ENCODE measurements at regions not wholly inside any gene's neighbourhood (a gene's known extent, or its start where the extent isn't known, plus 50 kb on each side); places are given as distances from the start of the nearest gene placed in this dataset.

DNA sequence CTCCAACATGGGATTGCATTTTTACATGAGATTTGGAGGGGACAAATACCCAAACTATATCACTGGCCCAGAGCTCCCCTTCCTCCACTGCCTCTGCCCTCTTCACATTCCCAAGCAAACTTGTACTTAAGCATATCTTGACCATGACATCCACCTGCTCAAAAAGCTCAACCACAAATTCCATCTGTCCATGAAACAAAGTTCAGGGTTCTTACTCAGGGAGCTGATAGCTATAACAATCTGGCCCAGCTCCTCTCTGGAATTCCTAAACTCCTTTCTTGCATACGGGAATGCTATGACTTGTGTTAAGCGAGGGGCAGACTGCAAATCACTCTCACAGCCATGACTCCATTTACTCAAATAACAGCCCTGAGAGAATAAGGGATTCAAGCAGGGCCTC lies 152.1 kb downstream of the GALC start:
- no peak overlapping the region for H3K4me3 Mint-ChIP-seq
- H3K27ac Mint-ChIP-seq: no peak overlapping the region
- CTCF ChIA-PET: no interaction called here
- DNase-seq: no peak
- POLR2A ChIA-PET: no interaction called here
- no peaks in the 10 kb centered on the region for H3K9me3 Mint-ChIP-seq
- H3K27me3 Mint-ChIP-seq: peaks cover 2% of the 10 kb centered on the region
- H3K36me3 Mint-ChIP-seq (ENCODE audit: low read depth): no peaks in the 10 kb centered on the region
- H3K4me1 Mint-ChIP-seq: no peaks in the 10 kb centered on the region

DNA sequence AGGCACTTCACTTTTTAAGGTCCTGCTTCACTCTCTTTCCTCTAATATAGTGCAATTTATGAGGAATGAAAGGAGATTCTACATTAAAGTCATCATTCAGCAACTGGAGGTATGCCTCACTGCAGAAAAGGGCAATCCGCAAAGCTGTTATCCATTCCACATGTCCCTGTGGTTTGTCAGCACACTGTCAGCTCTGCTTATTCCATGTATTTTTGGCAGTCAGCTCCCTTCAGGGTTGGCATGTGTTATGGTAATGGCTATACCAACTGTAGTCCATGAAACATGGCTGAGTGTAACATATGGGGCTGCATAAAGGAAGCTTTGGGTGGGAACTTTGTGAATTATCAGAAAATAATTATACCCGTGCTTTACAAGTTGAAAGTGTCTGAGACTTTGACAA lies 154.1 kb downstream of the GALC start:
- no peak for DNase-seq
- Mint-ChIP-seq H3K9me3 (no peaks in the 10 kb centered on the region), H3K4me1 (no peaks in the 10 kb centered on the region), H3K27me3 (no peaks in the 10 kb centered on the region), H3K36me3 (ENCODE audit: low read depth) (no peaks in the 10 kb centered on the region), H3K27ac (no peak overlapping the region), H3K4me3 (no peak overlapping the region)
- POLR2A ChIA-PET: no interaction called here
- CTCF ChIA-PET: no interaction called here

DNA sequence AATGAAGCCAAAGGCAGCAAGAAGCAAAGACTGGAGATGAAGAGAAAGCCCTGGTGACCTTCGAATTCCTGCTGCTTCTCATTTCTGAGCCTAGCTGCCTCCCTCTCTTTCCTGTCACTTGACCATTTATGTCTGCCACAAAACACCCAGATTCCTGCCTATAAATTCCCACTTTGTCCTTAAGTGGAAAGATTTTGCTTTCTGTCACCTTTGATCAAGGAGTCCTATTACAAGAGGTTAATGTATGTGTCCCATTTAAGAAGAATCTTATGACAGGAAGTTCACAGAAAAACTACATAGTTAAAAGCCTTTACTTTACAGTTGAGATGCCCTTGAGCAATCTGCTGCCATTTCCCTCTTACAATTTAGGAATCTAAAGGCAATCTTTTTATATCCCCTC lies 155.7 kb downstream of the GALC start:
- H3K27me3 Mint-ChIP-seq: peaks cover 4% of the 10 kb centered on the region
- H3K27ac Mint-ChIP-seq: no peak overlapping the region
- no peaks in the 10 kb centered on the region for H3K9me3 Mint-ChIP-seq
- no peak overlapping the region for H3K4me3 Mint-ChIP-seq
- CTCF ChIA-PET: no interaction called here
- no peaks in the 10 kb centered on the region for H3K36me3 Mint-ChIP-seq (ENCODE audit: low read depth)
- H3K4me1 Mint-ChIP-seq: no peaks in the 10 kb centered on the region
- DNase-seq: no peak
- POLR2A ChIA-PET: no interaction called here

DNA sequence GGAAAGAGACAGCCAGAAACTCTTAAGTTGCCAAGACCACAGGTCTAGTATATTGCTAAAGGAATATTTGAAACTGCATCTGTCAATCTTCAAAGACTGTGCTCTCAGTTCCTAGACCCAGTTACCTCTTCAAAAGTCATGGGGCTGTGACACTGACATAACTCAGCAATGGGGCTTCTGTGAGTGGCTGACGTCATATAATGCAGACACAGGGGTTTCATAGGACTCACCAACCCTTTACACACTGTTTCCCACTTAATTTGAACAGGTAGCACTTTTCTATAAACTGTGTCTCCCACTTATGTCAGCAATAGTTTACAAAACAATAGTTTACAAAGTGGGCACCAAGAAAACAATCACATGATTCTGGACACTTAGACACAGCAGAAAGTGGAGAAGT lies 158.4 kb downstream of the GALC start:
- no peaks in the 10 kb centered on the region for H3K4me1 Mint-ChIP-seq
- POLR2A ChIA-PET: no interaction called here
- H3K4me3 Mint-ChIP-seq: no peak overlapping the region
- no peak overlapping the region for H3K27ac Mint-ChIP-seq
- CTCF ChIA-PET: no interaction called here
- no peak for DNase-seq
- H3K27me3 Mint-ChIP-seq: peaks cover 9% of the 10 kb centered on the region
- no peaks in the 10 kb centered on the region for H3K9me3 Mint-ChIP-seq
- H3K36me3 Mint-ChIP-seq (ENCODE audit: low read depth): no peaks in the 10 kb centered on the region

DNA sequence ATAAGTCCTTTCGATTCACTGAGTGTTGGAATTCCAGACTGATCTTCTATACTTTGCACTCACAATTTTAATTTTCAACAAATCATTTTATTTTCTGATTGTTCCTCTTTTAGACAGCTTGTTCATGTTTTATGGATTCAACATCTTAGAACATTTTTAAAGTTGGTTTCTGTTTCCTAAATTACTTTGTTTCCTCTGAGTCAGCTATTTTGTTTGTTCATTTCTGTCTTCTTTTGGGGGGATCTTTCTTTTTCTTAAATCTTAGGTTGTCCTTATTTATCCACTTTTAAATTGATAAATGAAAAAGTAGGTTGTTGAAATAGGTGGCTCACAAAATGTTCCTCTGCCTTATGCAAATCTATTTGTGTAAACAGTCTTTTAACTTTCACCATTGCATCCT lies 160.0 kb downstream of the GALC start:
- H3K4me1 Mint-ChIP-seq: no peaks in the 10 kb centered on the region
- no peak overlapping the region for H3K4me3 Mint-ChIP-seq
- H3K27ac Mint-ChIP-seq: no peak overlapping the region
- POLR2A ChIA-PET: no interaction called here
- CTCF ChIA-PET: no interaction called here
- H3K9me3 Mint-ChIP-seq: no peaks in the 10 kb centered on the region
- no peaks in the 10 kb centered on the region for H3K36me3 Mint-ChIP-seq (ENCODE audit: low read depth)
- H3K27me3 Mint-ChIP-seq: peaks cover 9% of the 10 kb centered on the region
- no peak for DNase-seq

DNA sequence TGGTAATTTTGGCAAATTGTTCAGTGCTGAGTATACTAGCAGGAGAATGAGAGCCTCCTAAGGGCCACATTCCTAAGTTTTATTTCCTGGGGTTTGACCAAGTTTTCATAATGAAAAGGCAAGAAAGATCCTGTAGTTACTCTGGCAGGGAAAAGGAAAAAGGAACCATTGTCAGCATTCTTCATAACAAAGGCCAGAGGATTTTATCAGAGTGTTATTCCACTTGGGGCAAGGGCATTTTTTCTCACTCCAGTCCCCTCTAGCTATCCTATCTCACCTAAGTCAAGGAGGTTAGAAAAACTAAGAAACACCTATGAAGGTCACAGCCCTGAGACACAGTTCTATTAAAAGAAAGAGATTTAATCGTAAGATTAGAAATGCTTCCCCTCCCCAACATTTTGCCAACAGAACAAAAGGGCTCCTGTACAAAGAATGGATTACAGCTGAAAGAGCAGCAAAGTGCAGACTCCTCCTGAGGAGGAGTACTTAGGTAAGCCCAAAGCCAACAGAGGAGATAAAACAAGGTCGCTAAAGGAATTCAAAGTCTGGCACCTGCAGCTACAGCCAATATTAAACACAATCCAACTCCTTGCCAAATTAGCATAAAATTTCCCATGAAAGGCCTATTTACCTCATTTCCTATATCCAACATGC lies 162.4 kb downstream of the GALC start:
- H3K4me1 Mint-ChIP-seq: no peaks in the 10 kb centered on the region
- POLR2A ChIA-PET: no interaction called here
- CTCF ChIA-PET: interaction anchor here (0.6 kb wide), 1 partner anchor 22 kb away, joined by 3 read pairs; no protein-coding TSS in a partner anchor
- H3K27me3 Mint-ChIP-seq: peaks cover 9% of the 10 kb centered on the region
- H3K4me3 Mint-ChIP-seq: no peak overlapping the region
- no peaks in the 10 kb centered on the region for H3K9me3 Mint-ChIP-seq
- DNase-seq: no peak
- H3K27ac Mint-ChIP-seq: no peak overlapping the region
- H3K36me3 Mint-ChIP-seq (ENCODE audit: low read depth): no peaks in the 10 kb centered on the region

DNA sequence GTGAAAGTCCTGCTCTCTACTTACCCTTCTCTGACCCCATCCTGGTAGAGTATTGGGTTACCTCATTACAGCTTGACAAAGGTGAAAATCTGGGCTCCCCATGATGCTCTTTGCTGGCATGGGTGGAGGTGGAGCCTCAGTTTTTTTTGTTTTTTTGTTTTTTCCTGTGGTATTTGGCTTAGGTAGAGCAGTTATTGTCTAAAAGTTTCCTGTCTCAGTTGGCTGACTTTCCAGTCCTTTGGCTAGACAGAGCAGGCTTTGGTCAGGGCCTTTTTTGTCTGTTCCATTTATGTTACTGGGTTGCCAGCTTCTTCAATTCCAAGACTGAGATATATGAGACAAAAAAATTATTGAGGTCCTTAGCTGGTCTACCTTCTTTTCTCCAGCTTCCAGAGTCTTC lies 163.4 kb downstream of the GALC start:
- DNase-seq: no peak
- Mint-ChIP-seq H3K27ac (no peak overlapping the region), H3K9me3 (no peaks in the 10 kb centered on the region), H3K4me3 (no peak overlapping the region), H3K27me3 (peaks cover 9% of the 10 kb centered on the region), H3K4me1 (no peaks in the 10 kb centered on the region), H3K36me3 (ENCODE audit: low read depth) (no peaks in the 10 kb centered on the region)
- ChIA-PET CTCF (no interaction called here), POLR2A (no interaction called here)

DNA sequence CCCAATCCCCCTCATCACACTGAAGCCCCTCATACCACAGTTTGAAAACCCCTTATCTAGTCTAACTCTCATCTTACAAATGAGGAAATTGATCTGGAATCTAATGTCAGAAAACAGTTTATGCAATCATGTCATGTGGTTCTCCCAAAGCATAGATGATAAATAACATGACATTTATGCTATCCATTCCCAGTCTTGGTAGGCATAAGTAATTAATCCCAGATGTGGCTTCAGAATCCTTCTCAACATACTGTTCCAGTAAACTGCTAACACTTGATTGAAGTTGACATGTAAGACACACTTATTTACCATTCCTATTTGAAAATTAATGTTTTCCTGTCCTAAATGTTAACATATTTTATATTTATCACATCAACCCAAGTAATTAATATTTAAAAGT lies 168.7 kb downstream of the GALC start:
- Mint-ChIP-seq H3K4me3 (no peak overlapping the region), H3K27me3 (no peaks in the 10 kb centered on the region), H3K36me3 (ENCODE audit: low read depth) (no peaks in the 10 kb centered on the region), H3K27ac (no peak overlapping the region), H3K4me1 (no peaks in the 10 kb centered on the region), H3K9me3 (no peaks in the 10 kb centered on the region)
- DNase-seq: no peak
- ChIA-PET CTCF (no interaction called here), POLR2A (no interaction called here)

DNA sequence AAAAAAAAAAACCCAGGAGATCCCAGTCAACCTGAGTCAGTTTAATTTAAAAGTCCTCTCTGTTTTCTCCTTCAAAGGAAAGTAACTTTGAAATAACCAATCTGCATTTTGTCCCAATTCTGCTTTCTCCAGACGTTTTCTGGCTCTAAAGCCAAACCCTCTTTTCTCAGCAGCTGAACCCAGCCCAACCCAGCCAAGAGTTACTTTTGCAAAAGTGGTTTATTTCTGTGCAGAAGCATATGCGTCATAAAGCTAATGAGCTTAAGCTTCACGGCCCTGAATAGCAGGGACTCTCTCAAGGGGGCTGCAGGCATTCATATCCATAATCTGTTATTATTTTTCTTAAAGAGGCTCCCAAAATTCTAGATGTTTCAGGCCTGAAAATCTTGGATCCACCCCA lies 176.6 kb downstream of the GALC start:
- Mint-ChIP-seq H3K27me3 (no peaks in the 10 kb centered on the region), H3K9me3 (no peaks in the 10 kb centered on the region), H3K36me3 (ENCODE audit: low read depth) (no peaks in the 10 kb centered on the region), H3K4me1 (no peaks in the 10 kb centered on the region), H3K27ac (no peak overlapping the region), H3K4me3 (no peak overlapping the region)
- DNase-seq: no peak
- ChIA-PET CTCF (interaction anchor here (2.3 kb wide), 1 partner anchor 11 kb away, joined by 9 read pairs; no protein-coding TSS in a partner anchor), POLR2A (no interaction called here)

DNA sequence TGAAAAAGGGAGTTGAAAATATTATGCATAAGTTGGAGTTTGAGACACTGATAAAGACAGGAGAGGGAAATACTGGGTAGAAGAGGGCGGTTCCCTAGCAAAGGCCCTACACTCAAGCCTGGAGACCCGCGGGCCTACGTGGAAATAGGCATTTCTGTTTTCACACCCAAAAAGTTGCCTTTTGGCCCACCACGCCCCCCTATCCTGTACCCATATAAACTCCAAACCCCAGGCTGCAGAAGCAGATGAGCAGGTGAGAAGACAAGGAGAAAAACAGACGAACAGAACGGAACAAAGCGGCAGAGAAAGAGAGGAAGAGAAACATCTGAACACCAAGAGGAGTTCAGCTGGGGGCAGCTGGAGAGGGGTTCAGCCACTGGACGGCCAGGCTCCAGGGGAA lies 177.9 kb downstream of the GALC start:
- no peaks in the 10 kb centered on the region for H3K4me1 Mint-ChIP-seq
- H3K27me3 Mint-ChIP-seq: no peaks in the 10 kb centered on the region
- H3K36me3 Mint-ChIP-seq (ENCODE audit: low read depth): no peaks in the 10 kb centered on the region
- no peak overlapping the region for H3K4me3 Mint-ChIP-seq
- no peak overlapping the region for H3K27ac Mint-ChIP-seq
- ChIA-PET CTCF (interaction anchor here (2.3 kb wide), 1 partner anchor 10 kb away, joined by 9 read pairs; no protein-coding TSS in a partner anchor), POLR2A (no interaction called here)
- H3K9me3 Mint-ChIP-seq: no peaks in the 10 kb centered on the region
- no peak for DNase-seq

DNA sequence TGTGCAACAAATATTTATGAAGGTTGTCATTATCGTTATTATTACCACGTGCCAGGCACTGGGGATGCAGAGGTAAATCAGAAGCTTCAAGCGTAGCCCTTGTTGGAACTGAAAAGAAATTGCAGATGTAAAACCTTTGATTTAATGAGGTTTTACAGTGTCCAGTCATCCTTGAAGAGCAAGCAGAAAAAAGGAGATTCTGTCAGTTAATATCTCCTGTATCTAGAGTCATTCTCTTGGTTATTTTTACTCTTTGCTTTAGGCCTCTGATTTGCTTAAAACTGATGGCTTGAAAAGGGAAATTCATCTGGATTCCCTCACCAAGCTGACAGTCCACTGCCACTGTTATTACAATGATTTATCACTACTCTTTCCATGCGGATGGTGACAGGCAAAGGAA lies 179.3 kb downstream of the GALC start:
- POLR2A ChIA-PET: no interaction called here

DNA sequence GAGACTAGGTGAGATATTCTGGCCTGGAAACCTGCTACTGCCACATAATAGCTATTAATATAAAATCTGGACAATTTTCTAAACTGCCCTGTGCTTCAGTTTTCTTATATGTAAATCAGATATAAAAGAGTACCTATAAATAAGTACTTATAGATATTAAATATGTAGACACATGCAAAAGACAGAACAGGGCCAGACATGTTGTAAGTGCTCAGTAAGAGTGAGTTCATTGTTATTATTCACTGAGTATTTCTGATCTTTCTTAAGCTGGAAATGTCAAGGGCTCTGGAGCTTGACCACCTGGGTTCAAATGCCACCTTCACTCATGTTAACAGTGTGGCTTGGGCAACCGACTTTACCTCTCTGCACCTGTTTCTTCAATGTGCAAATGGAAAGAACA lies 179.8 kb downstream of the GALC start:
- H3K27ac Mint-ChIP-seq: no peak overlapping the region
- H3K4me3 Mint-ChIP-seq: no peak overlapping the region
- CTCF ChIA-PET: interaction anchor here (1.0 kb wide), 1 partner anchor 8 kb away, joined by 3 read pairs; no protein-coding TSS in a partner anchor
- no peaks in the 10 kb centered on the region for H3K27me3 Mint-ChIP-seq
- H3K9me3 Mint-ChIP-seq: no peaks in the 10 kb centered on the region
- no peaks in the 10 kb centered on the region for H3K36me3 Mint-ChIP-seq (ENCODE audit: low read depth)
- DNase-seq: no peak
- POLR2A ChIA-PET: no interaction called here
- H3K4me1 Mint-ChIP-seq: no peaks in the 10 kb centered on the region

More for the DNA sequence above, 179.3 kb downstream of the GALC start:
- no peaks in the 10 kb centered on the region for H3K27me3 Mint-ChIP-seq
- H3K36me3 Mint-ChIP-seq (ENCODE audit: low read depth): no peaks in the 10 kb centered on the region
- no peak overlapping the region for H3K4me3 Mint-ChIP-seq
- CTCF ChIA-PET: interaction anchor here (1.0 kb wide), 1 partner anchor 9 kb away, joined by 3 read pairs; no protein-coding TSS in a partner anchor
- H3K4me1 Mint-ChIP-seq: no peaks in the 10 kb centered on the region
- no peak overlapping the region for H3K27ac Mint-ChIP-seq
- H3K9me3 Mint-ChIP-seq: no peaks in the 10 kb centered on the region
- DNase-seq: no peak

DNA sequence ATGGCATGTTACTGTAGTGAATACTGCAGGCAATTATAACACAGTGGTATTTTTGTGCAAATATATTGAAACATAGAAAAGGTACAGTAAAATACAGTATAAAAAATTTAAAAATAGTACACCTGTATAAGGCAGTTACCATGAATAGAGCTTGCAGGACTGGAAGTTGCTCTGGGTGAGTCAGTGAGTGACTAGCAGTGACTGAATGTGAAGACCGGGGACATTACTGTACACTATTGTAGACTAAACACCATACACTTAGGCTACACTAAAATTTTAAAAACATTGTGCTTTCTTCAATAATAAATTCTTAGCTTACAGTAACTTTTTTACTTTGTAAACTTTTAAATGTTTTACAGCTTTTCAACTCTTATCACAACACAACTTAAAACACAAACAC lies 181.7 kb downstream of the GALC start:
- Mint-ChIP-seq H3K4me3 (no peak overlapping the region), H3K4me1 (no peaks in the 10 kb centered on the region), H3K36me3 (ENCODE audit: low read depth) (no peaks in the 10 kb centered on the region), H3K27ac (no peak overlapping the region), H3K9me3 (no peaks in the 10 kb centered on the region), H3K27me3 (no peaks in the 10 kb centered on the region)
- no peak for DNase-seq
- ChIA-PET POLR2A (no interaction called here), CTCF (no interaction called here)

DNA sequence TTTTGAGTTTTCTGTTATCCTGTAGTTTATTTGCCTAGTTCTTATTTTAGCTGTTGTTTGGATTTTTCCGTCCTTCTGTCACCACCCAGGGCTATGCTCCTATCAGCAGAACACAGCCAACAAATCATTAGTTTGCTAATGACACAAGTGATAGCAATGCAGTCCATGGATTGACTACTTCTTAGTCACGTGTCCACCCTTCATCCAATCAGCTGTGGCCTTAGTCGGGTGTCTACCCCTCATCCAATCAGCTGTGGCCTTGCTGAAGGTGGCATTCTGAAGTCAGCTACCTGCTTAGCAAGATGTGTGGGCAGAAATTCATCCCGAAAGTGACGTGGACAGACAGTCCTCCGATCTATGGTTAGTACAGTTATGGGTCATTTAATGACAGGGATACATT lies 182.3 kb downstream of the GALC start:
- H3K27me3 Mint-ChIP-seq: no peaks in the 10 kb centered on the region
- no peaks in the 10 kb centered on the region for H3K4me1 Mint-ChIP-seq
- H3K36me3 Mint-ChIP-seq (ENCODE audit: low read depth): no peaks in the 10 kb centered on the region
- DNase-seq: no peak
- POLR2A ChIA-PET: no interaction called here
- CTCF ChIA-PET: no interaction called here
- H3K27ac Mint-ChIP-seq: no peak overlapping the region
- H3K4me3 Mint-ChIP-seq: no peak overlapping the region
- no peaks in the 10 kb centered on the region for H3K9me3 Mint-ChIP-seq
